ENCODE measurements at regions not wholly inside any gene's neighbourhood (a gene's known extent, or its start where the extent isn't known, plus 50 kb on each side); places are given as distances from the start of the nearest gene placed in this dataset.

GRCh38 chr5:176754376-176754973 is 55.9 kb upstream of the UNC5A start:
- TF ChIP-seq CTCF (IDR thresholded peaks at IDR 0.05) (no peak), POLR2A (IDR thresholded peaks at IDR 0.05) (no peak)

Data from right lobe of liver (tissue), 4 donors.